ENCODE measurements at regions not wholly inside any gene's neighbourhood (a gene's known extent, or its start where the extent isn't known, plus 50 kb on each side); places are given as distances from the start of the nearest gene placed in this dataset.
"Not testable (repeated sequence)": the region's sequence is repeated elsewhere in the genome, so short reads cannot be mapped to it uniquely, and the experiment has no call there.

GRCh38 chr1:203401199-203401877 lies 50.4 kb upstream of the FMOD start:
- no peak for DNase-seq

DNA sequence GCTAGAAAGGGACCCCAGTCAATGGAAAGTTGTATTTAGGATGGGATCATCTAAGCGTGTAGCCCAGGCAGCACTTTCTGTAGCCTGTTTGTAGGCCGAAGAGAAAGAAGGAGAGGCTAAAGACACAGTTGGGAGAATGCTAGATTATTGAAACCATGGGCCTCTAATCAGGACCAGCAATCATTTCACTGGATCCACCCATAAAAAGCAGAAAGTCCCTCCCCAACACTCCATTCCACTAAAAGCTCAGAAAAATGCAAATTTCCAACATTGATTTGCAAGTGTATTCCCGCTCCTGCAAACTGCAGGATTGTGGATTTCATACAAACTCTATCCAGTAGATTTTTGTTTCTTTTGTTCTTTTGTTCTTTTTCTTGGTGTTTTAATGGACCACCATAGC lies 51.2 kb upstream of the FMOD start:
- DNase-seq = no peak

GRCh38 chr1:203402629-203403337 lies 51.9 kb upstream of the FMOD start:
- no peak for DNase-seq

DNA sequence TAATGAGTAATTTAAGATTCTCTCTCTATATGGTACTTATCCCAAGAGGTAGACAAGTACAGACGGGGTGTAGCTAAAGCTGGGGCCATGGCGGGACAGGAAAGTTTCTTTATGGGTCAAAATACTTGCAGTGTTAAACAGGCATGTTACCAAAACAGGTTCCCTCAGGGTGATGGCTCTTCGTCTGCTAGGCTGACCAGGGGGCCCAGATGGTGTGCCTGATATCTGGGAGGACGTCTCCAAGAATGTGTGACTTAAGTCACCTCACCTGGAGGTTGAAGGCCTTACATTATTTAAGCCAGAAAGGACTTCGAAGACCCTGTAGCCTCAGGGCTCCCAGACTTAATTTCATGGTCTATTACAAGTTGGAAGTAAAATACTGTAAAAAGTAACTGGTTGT lies 52.7 kb upstream of the FMOD start:
- DNase-seq = no peak

DNA sequence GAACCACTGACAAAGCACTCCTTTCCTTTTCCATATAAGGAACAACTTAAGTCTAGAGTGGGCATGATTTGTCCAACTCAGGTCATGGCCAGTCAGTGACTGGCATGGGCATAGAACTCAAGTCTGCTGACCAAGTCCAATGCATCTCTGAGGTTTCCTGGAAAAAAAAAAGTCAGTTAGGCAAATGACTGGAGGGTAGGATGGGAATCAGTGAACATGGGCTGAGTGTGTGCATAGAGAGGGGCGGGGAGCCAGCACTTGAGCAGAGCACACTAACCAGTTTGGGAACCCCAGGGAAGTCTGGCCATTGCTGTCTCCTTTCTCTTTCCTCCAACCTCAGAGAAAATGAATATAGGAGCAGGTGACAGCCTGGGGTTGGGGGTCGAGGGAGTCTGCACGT lies 53.6 kb upstream of the FMOD start:
- DNase-seq = no peak

DNA sequence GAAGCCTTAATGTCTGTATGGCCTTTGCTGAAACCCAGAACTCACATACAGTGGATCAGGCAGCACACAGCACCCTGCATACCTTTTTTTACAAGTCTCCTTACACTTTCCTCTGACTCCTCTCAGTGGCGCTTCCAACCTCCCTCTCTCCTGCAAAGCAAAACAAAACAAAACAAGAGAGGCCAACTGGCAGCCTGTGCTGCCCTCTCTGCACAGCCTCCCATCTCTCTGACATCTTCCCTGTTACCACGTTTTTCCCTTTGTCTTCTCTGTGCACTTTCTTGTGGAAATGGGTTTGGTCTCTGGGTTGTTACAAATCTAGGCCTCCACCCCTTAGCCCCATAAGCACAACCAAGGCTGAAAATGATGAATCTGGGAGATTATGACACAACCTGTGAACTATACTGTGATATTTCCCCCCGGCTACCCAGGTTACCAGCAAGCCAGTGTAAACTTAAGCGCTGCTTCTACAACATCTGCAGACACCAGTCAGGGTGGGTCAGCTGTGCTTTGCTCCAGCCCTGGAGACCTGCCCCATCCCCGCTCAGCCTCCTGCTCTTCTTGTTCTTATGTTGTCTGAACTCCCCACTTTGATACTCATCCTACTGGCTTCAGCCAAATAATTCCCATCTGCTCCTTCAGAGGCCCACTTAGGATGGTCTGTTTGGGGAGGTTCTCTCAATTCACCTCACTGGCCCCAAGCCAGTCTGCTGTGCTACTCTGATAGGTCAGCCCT lies 54.9 kb upstream of the FMOD start:
- no peak for DNase-seq

GRCh38 chr1:203406446-203407045 lies 55.6 kb upstream of the FMOD start:
- no peak for DNase-seq

GRCh38 chr1:203407296-203407695 lies 56.4 kb upstream of the FMOD start:
- DNase-seq = no peak

DNA sequence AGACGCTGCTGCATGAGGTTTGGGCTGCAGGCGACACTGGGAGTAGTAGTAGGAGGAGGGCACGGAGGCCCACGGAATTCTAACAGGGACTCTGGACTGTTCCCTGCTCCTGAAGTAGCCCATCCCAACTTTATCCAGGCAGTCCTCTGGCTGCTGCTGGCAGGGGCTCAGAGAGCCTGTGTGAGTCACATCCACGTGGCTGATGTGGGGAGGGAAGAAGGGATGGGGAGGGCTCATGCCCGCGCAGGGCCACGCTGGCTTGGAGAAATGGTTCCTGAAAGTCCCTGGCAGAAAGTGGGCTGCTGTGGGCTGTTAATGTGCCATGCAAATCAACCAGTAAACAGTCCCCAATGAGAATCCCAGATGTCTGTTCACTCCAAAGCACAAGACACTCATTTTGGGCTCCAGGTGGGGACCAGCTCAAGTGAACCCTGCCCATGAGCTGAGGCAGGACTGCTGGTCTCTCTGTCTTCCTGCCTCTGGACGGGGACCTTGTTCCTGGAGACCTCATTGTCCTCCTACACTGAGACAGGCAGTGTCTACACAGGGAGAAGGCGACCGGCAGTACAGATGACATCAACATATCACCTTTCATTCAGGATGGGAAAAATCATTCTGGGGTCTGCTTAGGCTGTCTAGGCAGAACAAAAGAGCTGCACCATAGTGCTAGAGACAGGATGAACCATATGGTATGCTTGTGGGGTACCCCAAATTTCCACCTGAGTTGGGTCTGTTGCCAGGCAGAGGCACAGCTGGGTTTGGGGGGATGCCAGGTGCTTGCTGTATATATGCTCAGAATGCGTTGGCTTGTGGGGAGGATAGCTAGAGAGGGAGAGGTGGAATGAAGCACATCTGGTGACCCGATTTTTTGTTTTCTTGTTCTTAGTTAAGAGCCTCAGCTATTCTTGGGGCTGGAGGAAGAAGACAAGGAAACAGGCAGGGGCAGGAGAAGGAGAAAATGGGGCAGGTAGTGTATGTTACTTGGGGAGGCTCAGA lies 57.9 kb upstream of the FMOD start:
- peak; percentile 72 for DNase-seq

DNA sequence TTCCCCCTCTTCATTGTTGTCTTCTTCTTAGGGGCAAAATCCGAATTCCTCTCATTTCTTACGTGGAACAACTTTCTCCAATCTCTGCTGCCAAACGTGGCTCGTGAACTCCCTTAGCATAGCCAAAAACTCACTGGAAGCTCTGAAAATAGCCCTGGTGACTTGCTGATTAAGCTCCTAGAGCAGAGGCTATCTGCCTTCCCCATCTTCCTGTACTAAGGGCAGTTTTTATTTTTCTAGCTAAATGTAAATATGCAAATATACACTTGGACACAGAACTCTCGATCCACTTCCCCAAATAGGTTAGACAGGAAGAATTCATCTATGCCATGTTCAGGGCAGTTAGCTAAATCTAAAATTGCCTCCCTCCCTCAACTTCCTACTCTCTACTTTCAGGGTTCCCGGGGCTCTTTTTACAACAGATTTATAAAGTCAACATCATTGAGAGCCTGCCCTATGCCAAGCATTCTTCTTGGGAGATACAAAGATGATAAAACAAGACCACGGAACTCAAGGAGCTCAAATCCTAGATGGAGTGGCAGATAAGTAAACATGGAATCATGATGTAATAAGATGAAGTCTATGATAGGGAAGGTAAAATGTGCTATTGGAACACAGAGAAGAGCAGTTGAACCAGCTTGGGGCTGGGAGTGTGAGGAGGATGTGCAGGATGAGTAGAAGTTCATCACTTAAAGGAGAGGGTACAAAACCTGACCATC lies 59.4 kb upstream of the FMOD start:
- no peak for DNase-seq

DNA sequence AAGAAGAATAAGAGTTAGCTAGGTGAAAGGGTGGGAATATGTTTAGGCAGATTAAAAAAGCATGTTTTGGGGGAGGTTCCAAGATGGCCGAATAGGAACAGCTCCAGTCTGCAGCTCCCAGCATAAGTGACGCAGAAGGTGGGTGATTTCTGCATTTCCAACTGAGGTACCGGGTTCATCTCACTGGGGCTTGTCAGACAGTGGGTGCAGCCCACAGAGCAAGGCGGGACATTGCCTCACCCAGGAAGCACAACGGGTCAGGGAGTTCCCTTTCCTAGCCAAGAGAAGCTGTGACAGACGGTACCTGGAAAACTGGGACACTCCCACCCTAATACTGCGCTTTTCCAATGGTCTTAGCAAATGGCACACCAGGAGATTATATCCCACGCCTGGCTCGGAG lies 60.5 kb upstream of the FMOD start:
- DNase-seq = not testable (repeated sequence)

DNA sequence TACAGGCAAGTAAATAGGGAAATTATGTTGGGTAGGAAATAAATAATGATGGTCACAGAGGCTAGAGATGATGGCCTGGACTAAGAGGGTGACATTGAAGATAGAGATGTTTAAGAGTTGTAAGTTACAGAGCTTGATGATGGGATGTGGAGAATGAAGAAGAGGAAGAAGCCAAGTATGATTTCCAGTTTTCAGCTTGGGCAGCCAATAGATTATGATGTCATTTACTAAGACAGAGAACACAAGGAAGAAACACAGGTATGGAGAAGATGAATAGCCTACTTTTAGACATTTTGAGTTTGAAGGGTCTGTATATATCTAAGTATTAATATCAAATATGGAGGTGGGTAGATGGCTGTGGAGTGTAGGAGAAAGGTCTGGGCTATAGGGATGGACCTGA lies 56.0 kb upstream of the PRELP start:
- no peak for DNase-seq

- no peak for DNase-seq
These were observed 55.3 kb upstream of the PRELP start for GRCh38 chr1:203420263-203420662.

DNA sequence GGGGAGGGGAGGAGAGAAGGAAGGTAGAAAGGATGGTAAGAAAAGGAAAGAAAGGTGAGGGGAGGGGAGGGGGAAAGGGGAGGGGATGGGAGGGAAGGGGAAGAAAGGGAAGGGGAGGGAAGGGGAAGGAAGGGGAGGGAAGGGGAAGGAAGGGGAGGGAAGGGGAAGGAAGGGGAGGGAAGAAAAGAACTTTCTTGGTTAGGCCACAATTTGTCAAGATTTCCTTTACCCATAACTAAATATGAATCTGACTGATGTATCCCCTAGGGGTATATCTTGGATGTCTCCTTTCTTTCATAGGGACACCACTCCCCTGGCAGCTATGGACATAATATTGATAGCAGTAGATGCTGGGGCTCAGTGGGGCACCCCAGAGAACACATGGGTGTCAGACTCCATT lies 54.4 kb upstream of the PRELP start:
- DNase-seq = no peak

DNA sequence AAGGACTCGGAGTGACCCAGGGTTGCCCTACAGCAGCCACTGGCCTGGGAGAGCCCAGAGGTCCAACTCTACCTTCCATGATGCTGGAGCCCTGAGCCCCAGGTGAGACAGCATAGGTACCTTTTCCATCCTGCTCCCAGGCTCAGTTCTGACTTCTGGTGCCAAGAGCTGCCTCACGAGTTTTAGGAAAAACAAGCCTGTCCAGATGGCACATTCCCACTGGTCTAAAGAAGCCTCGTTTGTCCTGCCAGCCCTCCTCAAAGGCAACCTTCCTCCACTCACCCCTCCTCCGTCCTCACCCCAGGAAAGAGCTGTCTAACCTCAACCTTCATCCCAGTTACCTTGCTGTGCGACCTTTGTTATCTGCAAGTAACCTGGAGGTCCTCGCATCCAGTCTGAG lies 53.5 kb upstream of the PRELP start:
- no peak for DNase-seq

DNA sequence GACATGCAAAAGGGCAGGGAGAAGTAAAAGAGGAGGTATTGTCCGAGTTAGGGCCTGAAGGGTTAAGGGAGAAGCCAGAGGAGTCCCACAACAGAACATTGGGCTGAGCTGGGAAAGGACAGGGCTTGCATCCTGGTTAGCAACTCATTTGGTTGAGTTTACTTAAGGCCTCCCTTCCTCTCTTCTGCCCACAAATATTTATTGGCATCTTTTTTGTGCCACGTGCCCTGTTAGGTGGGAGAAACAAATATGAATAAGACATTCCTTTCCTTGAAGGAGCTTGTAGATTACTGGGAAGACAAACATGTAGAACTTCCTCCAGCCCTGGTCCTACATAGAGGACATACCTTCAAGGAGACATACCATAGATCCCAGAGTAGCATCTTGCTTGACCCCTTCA lies 53.0 kb upstream of the PRELP start:
- no peak for DNase-seq

GRCh38 chr1:203424285-203424684 lies 51.3 kb upstream of the PRELP start:
- no peak for DNase-seq

DNA sequence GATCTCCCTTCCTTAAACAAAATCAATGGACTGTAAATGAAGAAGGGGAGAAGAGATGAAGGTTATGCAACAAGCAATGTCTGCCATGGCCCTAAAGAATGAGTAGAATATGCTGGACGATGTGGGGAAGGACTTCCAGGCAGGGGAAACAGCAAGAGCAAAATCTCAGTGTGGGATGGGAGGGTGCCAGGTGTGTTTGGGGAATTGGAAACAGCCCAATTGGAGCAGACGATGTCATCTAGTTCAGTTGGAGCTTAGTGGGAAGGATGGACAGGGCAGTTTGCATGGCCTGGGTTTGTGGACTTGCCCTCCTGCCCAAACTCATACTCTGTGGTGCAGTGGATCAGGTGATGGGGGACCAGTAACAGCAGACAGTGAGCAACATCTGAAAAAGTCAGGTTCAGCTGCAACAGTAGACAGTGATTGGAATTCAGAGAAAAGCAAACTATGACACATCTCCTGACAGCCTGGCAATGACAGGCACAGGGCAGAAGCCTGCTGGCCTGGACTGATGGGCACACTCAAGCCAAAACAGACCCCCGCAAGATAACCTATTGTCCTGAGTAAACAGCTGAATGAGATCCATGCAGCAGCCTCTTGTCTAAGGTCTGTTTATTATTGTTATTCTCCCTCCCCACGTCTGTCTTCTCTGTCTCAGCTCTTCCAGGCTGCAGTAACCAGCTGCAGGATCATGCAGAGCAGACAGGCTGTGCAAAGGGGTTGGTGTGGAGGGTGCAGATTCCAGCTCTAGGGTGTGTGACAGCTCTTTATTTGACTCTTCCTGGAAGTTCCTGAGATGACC lies 50.5 kb upstream of the PRELP start:
- DNase-seq = no peak

- no peak for DNase-seq
These were observed 50.0 kb upstream of the PRELP start for GRCh38 chr1:203425663-203425975.
